ENCODE measurements at regions not wholly inside any gene's neighbourhood (a gene's known extent, or its start where the extent isn't known, plus 50 kb on each side); places are given as distances from the start of the nearest gene placed in this dataset.

DNA sequence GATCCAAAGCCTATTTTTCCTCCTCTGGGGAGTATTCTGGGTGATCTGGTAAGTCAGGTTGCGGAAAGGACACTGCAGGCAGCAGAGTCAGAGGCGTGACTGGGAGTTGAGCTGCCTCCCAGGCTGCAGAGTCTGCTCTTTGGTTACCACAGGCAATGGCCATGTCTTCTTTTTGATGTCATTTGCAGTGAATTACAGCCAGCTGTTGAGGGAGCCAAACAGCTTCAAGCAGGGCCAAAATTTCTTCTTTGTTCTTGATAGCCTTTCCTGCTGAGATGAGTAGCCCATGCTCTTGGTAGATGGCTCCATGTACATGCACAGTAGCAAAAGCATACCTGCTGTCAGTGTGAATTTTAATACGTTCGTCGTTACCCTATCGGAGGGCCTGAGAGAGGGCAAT lies 116.6 kb upstream of the PZP start:
- TF ChIP-seq, protein P1, sequence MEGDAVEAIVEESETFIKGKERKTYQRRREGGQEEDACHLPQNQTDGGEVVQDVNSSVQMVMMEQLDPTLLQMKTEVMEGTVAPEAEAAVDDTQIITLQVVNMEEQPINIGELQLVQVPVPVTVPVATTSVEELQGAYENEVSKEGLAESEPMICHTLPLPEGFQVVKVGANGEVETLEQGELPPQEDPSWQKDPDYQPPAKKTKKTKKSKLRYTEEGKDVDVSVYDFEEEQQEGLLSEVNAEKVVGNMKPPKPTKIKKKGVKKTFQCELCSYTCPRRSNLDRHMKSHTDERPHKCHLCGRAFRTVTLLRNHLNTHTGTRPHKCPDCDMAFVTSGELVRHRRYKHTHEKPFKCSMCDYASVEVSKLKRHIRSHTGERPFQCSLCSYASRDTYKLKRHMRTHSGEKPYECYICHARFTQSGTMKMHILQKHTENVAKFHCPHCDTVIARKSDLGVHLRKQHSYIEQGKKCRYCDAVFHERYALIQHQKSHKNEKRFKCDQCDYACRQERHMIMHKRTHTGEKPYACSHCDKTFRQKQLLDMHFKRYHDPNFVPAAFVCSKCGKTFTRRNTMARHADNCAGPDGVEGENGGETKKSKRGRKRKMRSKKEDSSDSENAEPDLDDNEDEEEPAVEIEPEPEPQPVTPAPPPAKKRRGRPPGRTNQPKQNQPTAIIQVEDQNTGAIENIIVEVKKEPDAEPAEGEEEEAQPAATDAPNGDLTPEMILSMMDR (IDR thresholded peaks at IDR 0.05; ENCODE audit: low read length), result no peak
- no peak for TF ChIP-seq EZH2 (IDR thresholded peaks at IDR 0.05; ENCODE audit: borderline replicate concordance, low read length)
